HG02642 (cell line): ENCODE measurements at regions not wholly inside any gene's neighbourhood (a gene's known extent, or its start where the extent isn't known, plus 50 kb on each side); places are given as distances from the start of the nearest gene placed in this dataset.
"Not testable (repeated sequence)": the region's sequence is repeated elsewhere in the genome, so short reads cannot be mapped to it uniquely, and the experiment has no call there.

Source experiments
- ATAC-seq: cut with Tn5 transposase; IDR thresholded peaks from one replicate; pipeline ENCODE4 v1.9.1; 2021; ENCODE audit warnings: mild to moderate bottlenecking; ENCODE audit not compliant: unreplicated experiment, poor library complexity

DNA sequence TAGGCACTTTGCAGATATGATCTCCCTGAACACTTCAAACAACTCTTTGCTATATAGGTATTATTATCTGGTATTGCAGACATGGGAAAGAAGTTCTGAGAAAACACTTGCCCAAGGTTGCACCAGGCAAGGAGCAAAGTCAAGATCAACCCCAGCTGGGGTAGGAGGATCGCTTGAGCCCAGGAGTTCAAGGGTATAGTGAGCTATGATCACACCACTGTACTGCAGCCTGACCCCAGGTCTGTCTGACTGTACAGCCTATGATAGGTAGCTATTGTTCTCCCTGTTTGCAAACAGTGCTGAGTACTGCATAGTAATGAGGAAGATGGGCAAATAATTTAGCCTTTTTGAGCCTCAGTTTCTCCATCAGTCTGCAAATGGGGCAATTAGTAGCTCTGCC is 60.5 kb upstream of the GRK3 start:
- not testable (repeated sequence) for ATAC-seq

DNA sequence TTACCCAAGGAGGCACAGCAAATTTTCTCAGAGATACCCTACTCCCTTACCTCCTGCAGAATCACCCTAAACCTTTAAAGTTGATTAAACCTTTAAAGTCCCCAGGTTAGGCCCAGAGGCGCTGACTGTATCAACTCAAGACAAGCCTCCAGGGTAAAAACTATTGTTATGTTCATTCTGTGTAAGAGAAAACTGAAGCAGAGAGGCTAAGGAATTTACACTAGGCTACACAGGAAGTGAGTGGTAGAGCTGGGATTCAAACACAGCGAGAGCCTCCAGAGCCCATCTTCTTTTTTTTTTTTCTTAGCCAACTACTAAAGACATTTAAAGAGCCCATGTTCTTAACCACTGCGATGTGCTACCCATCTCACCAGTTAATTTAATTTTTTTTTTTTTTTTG is 56.3 kb upstream of the GRK3 start:
- no peak for ATAC-seq

DNA sequence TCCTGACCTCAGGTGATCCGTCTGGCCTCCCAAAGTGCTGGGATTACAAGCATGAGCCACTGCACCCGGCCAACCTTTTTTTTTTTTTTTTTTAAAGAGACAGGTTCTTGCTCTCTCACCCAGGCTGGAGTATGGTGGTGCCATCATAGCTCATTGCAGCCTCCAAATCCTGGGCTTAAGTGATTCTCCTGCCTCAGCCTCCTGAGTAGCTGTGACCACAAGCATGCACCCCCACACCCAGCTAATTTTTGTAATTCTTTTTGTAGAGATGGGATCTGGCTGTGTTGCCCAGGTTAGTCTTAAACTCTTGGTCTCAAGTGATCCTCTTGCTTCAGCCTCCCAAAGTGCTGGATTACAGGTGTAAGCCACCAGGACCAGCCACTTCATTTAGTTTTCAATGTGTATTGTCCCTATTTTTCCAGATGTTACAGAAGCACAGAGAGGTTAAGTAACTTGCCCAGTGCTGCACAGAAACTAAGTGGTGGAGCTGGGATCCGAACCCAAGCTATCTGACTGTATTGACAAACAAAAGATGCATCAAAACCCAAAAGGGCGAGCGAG is 55.6 kb upstream of the GRK3 start:
- ATAC-seq, result no peak

DNA sequence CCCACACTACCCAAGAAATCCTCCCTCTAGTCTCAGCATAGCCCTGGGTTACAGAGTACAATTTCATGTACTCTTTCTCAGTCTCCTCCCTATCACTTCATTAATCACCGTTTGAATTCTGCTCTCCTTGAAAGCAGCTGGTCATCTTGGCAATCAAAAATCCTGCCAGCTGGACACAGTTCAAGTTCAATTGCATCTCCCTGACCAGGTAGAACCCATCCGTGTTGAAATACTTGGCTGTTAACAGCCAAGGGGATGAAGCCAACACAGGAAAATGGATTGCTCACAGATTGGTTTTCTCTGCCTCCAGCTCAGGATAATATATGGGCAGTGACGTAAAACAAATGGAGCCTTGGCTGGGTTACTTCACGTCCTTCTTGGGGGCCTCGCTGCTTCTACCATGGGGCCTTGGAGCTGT is 55.1 kb upstream of the GRK3 start:
- ATAC-seq, result no peak

DNA sequence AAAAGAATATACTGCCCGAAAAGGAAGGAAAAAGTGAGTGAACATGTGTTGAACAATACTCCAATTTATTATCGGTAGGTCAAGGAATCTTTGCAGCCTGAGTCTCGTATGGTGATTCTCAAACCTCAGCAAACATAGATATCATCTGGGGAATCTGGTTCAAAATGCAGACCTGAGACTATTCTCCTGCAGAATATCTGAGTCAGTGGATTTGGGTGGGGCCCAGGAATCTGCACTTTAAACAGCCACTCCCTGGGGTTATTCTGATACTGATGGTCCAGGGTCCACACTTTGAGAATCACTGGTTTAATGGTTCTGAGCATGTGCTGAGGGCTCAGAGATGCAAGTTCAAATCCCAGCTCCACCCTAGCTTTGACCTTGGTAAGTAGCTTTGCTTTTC is 53.6 kb upstream of the GRK3 start:
- no peak for ATAC-seq

DNA sequence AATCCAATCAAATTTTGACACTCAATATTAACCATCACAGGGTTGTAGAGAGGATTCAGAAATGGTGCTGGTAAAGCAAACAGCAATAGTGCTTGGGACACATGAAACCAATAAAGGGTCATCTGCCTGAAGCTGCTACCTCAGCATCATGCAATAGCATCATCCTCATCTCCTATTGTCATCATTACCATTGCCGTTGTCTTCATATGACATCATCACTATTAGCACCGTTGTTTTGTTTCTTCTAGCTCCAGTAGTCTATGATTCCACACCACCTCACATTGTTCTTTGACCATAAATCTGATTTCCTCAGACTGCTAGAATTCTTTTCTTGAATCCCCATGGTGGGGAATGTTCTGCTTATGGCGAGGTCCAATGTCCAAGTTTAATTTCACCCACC is 52.8 kb upstream of the GRK3 start:
- no peak for ATAC-seq

DNA sequence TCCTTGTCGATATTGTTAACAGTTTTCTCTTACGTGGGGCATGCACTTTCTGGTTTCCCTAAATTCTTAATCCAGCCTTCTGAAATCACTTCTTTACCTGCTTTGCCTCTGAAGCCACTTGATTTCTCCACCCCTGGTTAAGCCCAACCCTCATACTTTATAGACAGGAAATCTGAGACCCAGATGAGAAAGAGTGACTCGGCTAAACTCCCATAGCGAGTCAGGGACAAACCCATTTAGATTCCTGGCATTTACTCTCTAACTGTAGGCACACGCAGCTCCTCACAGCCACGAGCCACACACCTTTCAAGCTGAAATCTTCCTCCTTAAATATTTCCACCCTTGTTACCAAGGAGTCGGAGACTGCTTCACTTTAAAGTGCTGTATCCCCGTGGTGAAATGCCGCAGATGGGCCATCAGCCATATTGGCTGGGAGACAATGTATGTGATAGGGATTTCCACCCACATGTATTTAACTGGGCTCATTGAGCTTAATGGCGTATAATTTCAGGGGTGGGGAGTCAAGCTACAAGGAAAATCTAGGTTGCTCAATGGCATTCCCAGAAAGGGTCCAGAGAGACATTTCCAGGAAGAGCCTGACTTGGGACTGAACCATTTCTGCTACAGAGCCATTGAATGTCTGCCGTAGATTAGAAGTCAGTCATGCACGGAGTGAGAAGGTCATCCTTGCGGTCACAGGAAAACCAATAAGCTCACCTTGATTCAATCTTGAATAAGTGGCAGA is 49.9 kb upstream of the GRK3 start:
- ATAC-seq, result no peak
